ENCODE measurements at regions not wholly inside any gene's neighbourhood (a gene's known extent, or its start where the extent isn't known, plus 50 kb on each side); places are given as distances from the start of the nearest gene placed in this dataset.

DNA sequence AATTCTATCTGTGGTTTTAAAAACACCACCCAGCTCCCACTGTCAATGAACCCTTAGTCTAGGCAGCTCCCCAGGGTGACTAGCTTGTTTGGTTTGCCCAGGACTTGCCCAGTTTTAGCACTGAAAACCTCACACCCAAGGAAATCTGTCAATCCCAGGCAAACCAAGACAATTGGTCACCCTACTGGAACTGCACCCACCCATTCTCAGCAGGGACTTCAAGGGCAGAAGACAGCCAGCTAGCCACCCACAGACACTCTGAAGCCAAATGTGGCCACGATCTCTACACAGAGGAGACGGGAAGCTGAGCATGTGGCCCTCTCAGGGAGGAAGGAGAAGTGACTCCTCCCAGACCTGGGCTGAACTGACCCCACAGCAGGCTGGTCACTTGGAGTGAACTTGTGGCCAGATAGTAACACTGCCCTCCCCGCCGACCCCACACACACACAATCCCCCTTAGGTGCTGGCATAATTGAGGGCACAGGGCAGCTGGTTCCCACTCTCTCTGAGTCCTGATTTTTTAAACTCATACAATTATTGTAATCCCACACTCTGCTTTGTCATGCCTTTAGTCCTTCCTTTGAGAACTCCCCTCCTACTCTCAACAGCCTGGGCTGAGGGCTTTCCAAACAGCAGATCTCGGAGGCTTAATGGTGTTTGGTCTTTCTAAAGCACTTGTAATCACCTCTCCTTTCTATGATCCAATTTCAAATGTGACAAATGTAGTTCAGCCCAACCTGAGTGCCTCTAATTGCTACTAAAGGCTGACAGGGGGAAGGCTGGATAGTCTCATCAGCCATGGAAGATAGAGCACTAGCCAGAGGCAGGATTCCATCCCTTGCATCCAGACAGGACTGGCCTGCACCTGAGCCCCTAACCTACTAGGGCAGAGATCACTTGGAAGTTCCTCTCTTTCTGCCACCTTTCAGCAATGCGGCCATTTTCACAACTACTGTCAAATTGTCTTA is 74.7 kb upstream of the DRD2 start:
- WGBS, 2 donors: 76 to 78% methylated on average over 6 of the region's 6 CpGs
- no peaks in the 10 kb centered on the region for H3K9me3 ChIP-seq
- ATAC-seq: no peak
- TF ChIP-seq, protein P1, sequence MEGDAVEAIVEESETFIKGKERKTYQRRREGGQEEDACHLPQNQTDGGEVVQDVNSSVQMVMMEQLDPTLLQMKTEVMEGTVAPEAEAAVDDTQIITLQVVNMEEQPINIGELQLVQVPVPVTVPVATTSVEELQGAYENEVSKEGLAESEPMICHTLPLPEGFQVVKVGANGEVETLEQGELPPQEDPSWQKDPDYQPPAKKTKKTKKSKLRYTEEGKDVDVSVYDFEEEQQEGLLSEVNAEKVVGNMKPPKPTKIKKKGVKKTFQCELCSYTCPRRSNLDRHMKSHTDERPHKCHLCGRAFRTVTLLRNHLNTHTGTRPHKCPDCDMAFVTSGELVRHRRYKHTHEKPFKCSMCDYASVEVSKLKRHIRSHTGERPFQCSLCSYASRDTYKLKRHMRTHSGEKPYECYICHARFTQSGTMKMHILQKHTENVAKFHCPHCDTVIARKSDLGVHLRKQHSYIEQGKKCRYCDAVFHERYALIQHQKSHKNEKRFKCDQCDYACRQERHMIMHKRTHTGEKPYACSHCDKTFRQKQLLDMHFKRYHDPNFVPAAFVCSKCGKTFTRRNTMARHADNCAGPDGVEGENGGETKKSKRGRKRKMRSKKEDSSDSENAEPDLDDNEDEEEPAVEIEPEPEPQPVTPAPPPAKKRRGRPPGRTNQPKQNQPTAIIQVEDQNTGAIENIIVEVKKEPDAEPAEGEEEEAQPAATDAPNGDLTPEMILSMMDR (IDR thresholded peaks at IDR 0.05): no peak
- no peak overlapping the region for H3K27ac ChIP-seq
- intact Hi-C loops (cut with DNase I): loop anchor here in 3 of 10 donors (10.0 kb wide), 3 partner anchors 145 to 185 kb away; partner anchors contain the start of gene TMPRSS5 (in 1 of the 3)
- H3K27me3 ChIP-seq: peaks cover 0 to 21% (median 6%) of the 10 kb centered on the region in 7 donors
- no peak for DNase-seq
- H3K36me3 ChIP-seq: no peaks in the 10 kb centered on the region
- H3K4me1 ChIP-seq: no peaks in the 10 kb centered on the region
- no peak overlapping the region for H3K4me3 ChIP-seq

DNA sequence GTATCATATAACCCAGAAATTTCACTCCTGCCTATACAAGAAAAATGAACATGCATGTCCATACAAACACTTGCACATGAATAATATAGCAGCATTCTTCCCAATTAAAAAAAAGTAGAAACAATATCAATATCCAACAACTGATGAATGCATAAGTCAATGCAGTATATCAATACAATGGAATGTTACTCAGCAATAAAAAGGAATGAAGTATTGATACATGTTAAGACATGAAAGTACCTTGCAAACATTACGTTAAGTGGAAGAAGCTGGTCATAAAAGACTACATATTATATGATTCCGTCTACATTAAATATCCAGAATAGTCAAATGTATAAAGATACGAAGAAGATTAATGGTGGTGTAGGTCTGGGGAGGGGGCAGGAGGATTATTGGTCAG is 73.9 kb upstream of the DRD2 start:
- Histone ChIP-seq H3K36me3 (no peaks in the 10 kb centered on the region), H3K4me1 (no peaks in the 10 kb centered on the region), H3K27ac (no peak overlapping the region), H3K4me3 (no peak overlapping the region), H3K9me3 (no peaks in the 10 kb centered on the region), H3K27me3 (peaks cover 0 to 21% (median 6%) of the 10 kb centered on the region in 7 donors)
- no peak for DNase-seq
- WGBS, 2 donors: 92% methylated on average over 3 of the region's 3 CpGs
- TF ChIP-seq, protein P1 (IDR thresholded peaks at IDR 0.05): no peak
- no peak for ATAC-seq
- intact Hi-C loops (cut with DNase I): loop anchor here in 1 of 10 donors (10.0 kb wide), 1 partner anchor 156 kb away; the partner anchor contains the start of gene TMPRSS5

DNA sequence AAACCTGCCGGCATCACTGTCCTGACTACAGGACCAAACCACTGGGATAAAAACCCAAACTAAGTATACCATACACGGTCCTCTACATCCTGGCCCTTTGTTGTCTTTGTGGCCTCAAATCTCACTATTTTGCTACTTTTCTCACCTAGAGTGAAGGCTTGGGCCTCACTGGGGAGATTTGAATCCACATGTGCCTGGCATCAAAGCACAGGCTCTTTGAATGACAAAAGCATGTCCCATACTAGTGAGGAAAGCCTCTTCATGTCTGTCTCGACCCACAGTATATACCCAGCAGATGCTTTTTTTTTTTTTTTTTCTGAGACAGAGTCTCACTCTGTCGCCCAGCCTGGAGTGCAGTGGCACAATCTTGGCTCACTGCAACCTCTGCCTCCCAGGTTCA is 72.5 kb upstream of the DRD2 start:
- H3K4me1 ChIP-seq: no peaks in the 10 kb centered on the region
- DNase-seq: no peak
- H3K27me3 ChIP-seq: peaks cover 0 to 21% (median 6%) of the 10 kb centered on the region in 7 donors
- 63 to 72% methylated on average over 4 of the region's 4 CpGs for WGBS, 2 donors
- H3K4me3 ChIP-seq: no peak overlapping the region
- TF ChIP-seq, protein P1 (IDR thresholded peaks at IDR 0.05): no peak
- no peak overlapping the region for H3K27ac ChIP-seq
- no peak for ATAC-seq
- no peaks in the 10 kb centered on the region for H3K9me3 ChIP-seq
- intact Hi-C loops (cut with DNase I): loop anchor here in 1 of 10 donors (10.0 kb wide), 1 partner anchor 157 kb away; the partner anchor contains the start of gene TMPRSS5
- H3K36me3 ChIP-seq: no peaks in the 10 kb centered on the region

DNA sequence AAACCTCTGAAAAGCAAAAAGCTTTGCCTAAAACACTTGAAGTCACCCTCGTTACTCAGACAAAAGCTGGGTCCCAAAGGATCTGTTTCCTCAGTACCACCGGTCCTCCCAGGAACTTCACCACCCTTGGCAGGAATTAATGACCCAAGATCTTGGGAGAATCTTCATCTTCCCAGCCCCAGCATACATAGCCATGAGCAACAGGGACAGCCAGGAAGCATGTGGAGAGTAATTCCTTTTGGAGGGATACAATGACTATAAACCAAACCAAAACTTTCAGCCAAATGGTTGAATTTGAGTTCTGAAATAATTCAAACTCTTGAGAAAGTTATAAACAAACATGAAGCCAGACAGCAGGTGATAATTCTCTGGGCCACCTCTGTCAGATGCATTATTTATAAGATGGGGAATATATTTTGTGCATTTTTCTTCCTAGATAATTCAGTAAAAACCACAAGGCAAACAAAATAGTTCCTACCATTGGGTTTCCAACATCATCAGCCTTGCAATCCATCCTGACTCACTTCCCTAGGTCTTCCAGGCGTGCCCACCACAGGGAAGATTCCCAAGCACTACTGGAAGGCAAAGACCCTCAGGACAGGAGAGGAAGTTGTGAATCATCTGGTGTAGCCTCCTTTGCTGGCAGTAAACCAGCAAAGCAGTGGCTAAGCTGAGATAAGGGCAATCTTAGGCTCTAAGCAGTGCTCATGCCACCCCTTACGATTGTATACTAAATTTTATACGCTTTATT is 71.7 kb upstream of the DRD2 start:
- TF ChIP-seq, protein P1 (IDR thresholded peaks at IDR 0.05): no peak
- peaks cover 0 to 21% (median 6%) of the 10 kb centered on the region in 7 donors for H3K27me3 ChIP-seq
- no peaks in the 10 kb centered on the region for H3K36me3 ChIP-seq
- H3K9me3 ChIP-seq: no peaks in the 10 kb centered on the region
- 71 to 75% methylated on average over 5 of the region's 5 CpGs for WGBS, 2 donors
- H3K4me3 ChIP-seq: no peak overlapping the region
- no peak for DNase-seq
- no peak for ATAC-seq
- H3K27ac ChIP-seq: no peak overlapping the region
- H3K4me1 ChIP-seq: no peaks in the 10 kb centered on the region
- intact Hi-C loops (cut with DNase I): loop anchor here in 1 of 10 donors (10.0 kb wide), 1 partner anchor 158 kb away; the partner anchor contains the start of gene TMPRSS5

Data from heart right ventricle (tissue), 16 donors.